ENCODE measurements at regions not wholly inside any gene's neighbourhood (a gene's known extent, or its start where the extent isn't known, plus 50 kb on each side); places are given as distances from the start of the nearest gene placed in this dataset.
A peak's percentile ranks its signal among the peaks of the same experiment; 100 is the strongest.
"Not testable (repeated sequence)": the region's sequence is repeated elsewhere in the genome, so short reads cannot be mapped to it uniquely, and the experiment has no call there.

- in situ Hi-C loops (cut with MboI; ENCODE audit: low pct_unique_long_range_greater_than_20kb, low sequenced_read_pairs, unreplicated experiment): no loop called here
- TF ChIP-seq CTCF (IDR thresholded peaks at IDR 0.05; ENCODE audit: extremely low read depth, insufficient read depth, missing control alignments): no peak
- peak; percentile 38 for DNase-seq (ENCODE audit: low spot score)
These were observed 450.7 kb downstream of the PTPRC start for GRCh38 chr1:199089393-199090122.

- in situ Hi-C loops (cut with MboI; ENCODE audit: low pct_unique_long_range_greater_than_20kb, low sequenced_read_pairs, unreplicated experiment): not testable (repeated sequence)
These were observed 456.8 kb downstream of the PTPRC start for GRCh38 chr1:199095628-199096027.

GRCh38 chr1:199096591-199096990 lies 457.8 kb downstream of the PTPRC start:
- no peak for DNase-seq (ENCODE audit: low spot score)
- TF ChIP-seq CTCF (IDR thresholded peaks at IDR 0.05; ENCODE audit: extremely low read depth, insufficient read depth, missing control alignments): no peak
- in situ Hi-C loops (cut with MboI; ENCODE audit: low pct_unique_long_range_greater_than_20kb, low sequenced_read_pairs, unreplicated experiment): no loop called here

More at GRCh38 chr1:199095628-199096027, 456.8 kb downstream of the PTPRC start:
- not testable (repeated sequence) for DNase-seq (ENCODE audit: low spot score)

- no peak for TF ChIP-seq CTCF (IDR thresholded peaks at IDR 0.05; ENCODE audit: extremely low read depth, insufficient read depth, missing control alignments)
- in situ Hi-C loops (cut with MboI; ENCODE audit: low pct_unique_long_range_greater_than_20kb, low sequenced_read_pairs, unreplicated experiment): no loop called here
- no peak for DNase-seq (ENCODE audit: low spot score)
These were observed 459.6 kb downstream of the PTPRC start for GRCh38 chr1:199098468-199098867.

- in situ Hi-C loops (cut with MboI; ENCODE audit: low pct_unique_long_range_greater_than_20kb, low sequenced_read_pairs, unreplicated experiment): no loop called here
- DNase-seq (ENCODE audit: low spot score): no peak
- TF ChIP-seq CTCF (IDR thresholded peaks at IDR 0.05; ENCODE audit: extremely low read depth, insufficient read depth, missing control alignments): no peak
These were observed 462.3 kb downstream of the PTPRC start for GRCh38 chr1:199101139-199101538.

- in situ Hi-C loops (cut with MboI; ENCODE audit: low pct_unique_long_range_greater_than_20kb, low sequenced_read_pairs, unreplicated experiment): no loop called here
- no peak for TF ChIP-seq CTCF (IDR thresholded peaks at IDR 0.05; ENCODE audit: extremely low read depth, insufficient read depth, missing control alignments)
- no peak for DNase-seq (ENCODE audit: low spot score)
These were observed 462.8 kb downstream of the PTPRC start for GRCh38 chr1:199101635-199102034.

- in situ Hi-C loops (cut with MboI; ENCODE audit: low pct_unique_long_range_greater_than_20kb, low sequenced_read_pairs, unreplicated experiment): no loop called here
- no peak for DNase-seq (ENCODE audit: low spot score)
- no peak for TF ChIP-seq CTCF (IDR thresholded peaks at IDR 0.05; ENCODE audit: extremely low read depth, insufficient read depth, missing control alignments)
These were observed 463.4 kb downstream of the PTPRC start for GRCh38 chr1:199102239-199102638.

All from GM13977 (cell line).